K562 (cell line): ENCODE measurements at regions not wholly inside any gene's neighbourhood (a gene's known extent, or its start where the extent isn't known, plus 50 kb on each side); places are given as distances from the start of the nearest gene placed in this dataset.

Experiments
- ATAC-seq: fragments of 200-7000 bp; cut with Tn5 transposase; 3 replicates; pipeline ENCODE4 v1.9.1; 2020; ENCODE audit warnings: moderate library complexity
- BruUV-seq: library from RNA; stranded (reverse); fragments of 400-500 nt; replicated peaks from 2 replicates; lab custom pipeline; 2021; lab: Mats Ljungman, UMichigan
- CTCF ChIA-PET: fragments of 300-600 bp; formaldehyde crosslinking; extraction: SDS; loops from one replicate; lab custom pipeline; 2021; ENCODE audit warnings: low intra/inter-chr PET ratio; lab: Yijun Ruan, JAX
- POLR2A ChIA-PET: fragments of 300-600, 350-650 bp; sonication (Branson Sonifier 250); formaldehyde crosslinking; extraction: SDS; loops from one replicate; lab custom pipeline; 2021; ENCODE audit warnings: antibody characterized with exemption, inconsistent platforms; lab: Yijun Ruan, JAX
- DNase-seq, 4 experiments: peaks; one replicate each; pipeline versions ENCODE4 v3.0.0 to v3.0.0-alpha.2; 2011 to 2018; ENCODE audit warnings: low spot score in 3 of 4, mixed read lengths in 3 of 4; ENCODE audit errors: extremely low read depth in 1 of 4
- FAIRE-seq: peaks from 2 replicates; lab custom pipeline; 2011; peaks lifted over from hg19 to GRCh38; lab: Jason Lieb, UNC
- H2AFZ ChIP-seq: 2 replicates; pipeline ENCODE4 v1.6.0; 2011; ENCODE audit warnings: low read depth, low read length, control low read depth, inconsistent platforms
- H3K27ac ChIP-seq: fragments of 200-600 bp; 3 replicates; pipeline ENCODE4 v1.8.0; 2011; ENCODE audit warnings: low read depth, mild to moderate bottlenecking, control low read depth, inconsistent platforms, low read length, moderate library complexity, mixed read lengths; ENCODE audit errors: extremely low read depth
- H3K27me3 ChIP-seq, 2 experiments: fragments of 300-600 bp in 1 of 2; 2 replicates in 1 of 2; 3 replicates in 1 of 2; pipeline versions ENCODE4 v1.6.0 to v1.8.0; 2011; ENCODE audit warnings: inconsistent platforms in 2 of 2, low read length in 2 of 2, mild to moderate bottlenecking in 1 of 2, mixed read lengths in 1 of 2, moderate library complexity in 1 of 2; ENCODE audit not compliant: control insufficient read depth in 2 of 2, insufficient read depth in 2 of 2
- H3K36me3 ChIP-seq: fragments of 300-600 bp; 3 replicates; pipeline ENCODE4 v1.8.0; 2011; ENCODE audit warnings: mild to moderate bottlenecking, low read length, inconsistent platforms; ENCODE audit not compliant: control insufficient read depth, insufficient read depth
- H3K4me1 ChIP-seq, 2 experiments: fragments of 200-600 bp in 1 of 2; replicated peaks in 1 of 2; 2 replicates in 1 of 2; 3 replicates in 1 of 2; pipeline versions ENCODE4 v1.5.1 to v1.8.0; 2011; ENCODE audit warnings: inconsistent platforms in 2 of 2, low read length in 2 of 2, mild to moderate bottlenecking in 1 of 2, mixed read lengths in 1 of 2, moderate library complexity in 1 of 2; ENCODE audit not compliant: control insufficient read depth in 2 of 2, insufficient read depth in 2 of 2
- H3K4me2 ChIP-seq: 2 replicates; pipeline ENCODE4 v1.6.1; 2011; ENCODE audit warnings: low read length, control low read depth, inconsistent platforms, mixed read lengths; ENCODE audit not compliant: insufficient read depth
- H3K4me3 ChIP-seq: fragments of 200-600 bp; sonication (generic), shearing (Covaris generic); 2 replicates; pipeline ENCODE4 v1.5.1; 2016; ENCODE audit warnings: control low read depth, inconsistent platforms
- H3K79me2 ChIP-seq: fragments of 200-600 bp; 3 replicates; pipeline ENCODE4 v1.8.0; 2011; ENCODE audit warnings: low read length, inconsistent platforms; ENCODE audit not compliant: control insufficient read depth, insufficient read depth
- H3K9ac ChIP-seq, 2 experiments: 2 replicates each; pipeline versions ENCODE4 v1.6.0 to v1.6.1; 2011; ENCODE audit warnings: low read depth in 2 of 2, low read length in 2 of 2, control low read depth in 1 of 2, inconsistent platforms in 1 of 2, mild to moderate bottlenecking in 1 of 2, mixed read lengths in 1 of 2; ENCODE audit not compliant: insufficient read depth in 1 of 2
- H3K9me1 ChIP-seq: one replicate; pipeline ENCODE4 v1.6.0; 2011; ENCODE audit warnings: inconsistent platforms, mild to moderate bottlenecking, low read length, moderate library complexity; ENCODE audit not compliant: control insufficient read depth, insufficient read depth
- H3K9me3 ChIP-seq: replicated peaks from 2 replicates; pipeline ENCODE4 v1.5.1; 2011; ENCODE audit warnings: low read depth, low read length, inconsistent platforms; ENCODE audit not compliant: control insufficient read depth, insufficient read depth
- H4K20me1 ChIP-seq: replicated peaks from 2 replicates; pipeline ENCODE4 v1.6.1; 2011; ENCODE audit warnings: low read length, inconsistent platforms, mixed read lengths; ENCODE audit not compliant: control insufficient read depth, insufficient read depth
- CREB3 ChIP-seq: fragments of 450-650 bp; conservative IDR thresholded peaks from 2 replicates; pipeline ENCODE4 v1.6.1; 2016; ENCODE audit warnings: missing genetic modification characterization, low read depth, mild to moderate bottlenecking, missing compliant biosample characterization, moderate library complexity
- HNRNPK ChIP-seq: fragments of 200-400 bp; formaldehyde crosslinking; IDR thresholded peaks from one replicate; pipeline ENCODE4 v1.6.1; 2018; ENCODE audit warnings: mild to moderate bottlenecking, low read depth, low read length; ENCODE audit not compliant: poor library complexity, severe bottlenecking
- NRF1 ChIP-seq, 2 experiments: fragments of 450-650 bp; IDR thresholded peaks in 1 of 2; conservative IDR thresholded peaks in 1 of 2; 2 replicates each; pipeline ENCODE4 v1.6.1; 2014; ENCODE audit warnings: mild to moderate bottlenecking in 2 of 2
- ZC3H11A ChIP-seq: IDR thresholded peaks from 2 replicates; pipeline ENCODE4 v1.6.1; 2012; ENCODE audit warnings: low read depth, low read length, improper control_type of control experiment
- ZNF224 ChIP-seq: sonication (generic); formaldehyde crosslinking; IDR thresholded peaks from 2 replicates; pipeline ENCODE4 v1.8.0; 2022; ENCODE audit warnings: mild to moderate bottlenecking, missing genetic modification reagents
- ZNF512 ChIP-seq: IDR thresholded peaks from 2 replicates; pipeline ENCODE4 v1.6.1; 2016; ENCODE audit warnings: missing genetic modification characterization, missing compliant biosample characterization
- WGBS: fragments of 100-300 bp; shearing (Covaris generic); methylation state at CpG from one replicate; pipeline ENCODE4 v1.1.6; 2016; ENCODE audit warnings: low coverage, mixed read lengths; ENCODE audit not compliant: insufficient coverage; ENCODE audit errors: missing lambda C conversion rate; 5-methylcytosine and 5-hydroxymethylcytosine counted together
- in situ Hi-C: fragments of 300-500 bp; cut with MboI; formaldehyde crosslinking; loops from 4 replicates; pipeline ENCODE4 v1.15.0; 2018; ENCODE audit warnings: inconsistent platforms, mixed read lengths
- intact Hi-C: fragments of 100-400 bp; cut with micrococcal nuclease; formaldehyde crosslinking; loops from 2 replicates; pipeline ENCODE4 v1.14.2; 2022

- TF ChIP-seq HNRNPK = peak; percentile 79
- TF ChIP-seq ZC3H11A = no peak
- TF ChIP-seq ZNF512 (tag) = peak; percentile 80
- TF ChIP-seq ZNF224 = no peak
Observed at GRCh38 chr6:129932321-129932720, 71.2 kb upstream of the TMEM244 start (continued).

- H3K9me3 ChIP-seq = no peaks in the 10 kb centered on the region
- H2AFZ ChIP-seq = no peak overlapping the region
- intact Hi-C loops = no loop called here
- ChIA-PET CTCF (no interaction called here), POLR2A (no interaction called here)
- no TSS peak for BruUV-seq
- no peaks in the 10 kb centered on the region for H3K79me2 ChIP-seq
- H3K36me3 ChIP-seq = no peaks in the 10 kb centered on the region
- no peaks in the 10 kb centered on the region for H3K4me1 ChIP-seq
- no peak overlapping the region for H3K27ac ChIP-seq
- TF ChIP-seq NRF1 (conservative IDR thresholded peaks at IDR 0.05 in 1 of 2, IDR thresholded peaks at IDR 0.05 in 1 of 2) = peak; percentile 64 to 73
- TF ChIP-seq CREB3 = no peak
- 17% methylated on average over 1 of the region's 1 CpG for WGBS
- FAIRE-seq (peak; percentile 55), ATAC-seq (no peak), DNase-seq (no peak)
- H3K9me1 ChIP-seq = no peaks in the 10 kb centered on the region
- H3K4me3 ChIP-seq = no peak overlapping the region
- H3K9ac ChIP-seq = no peak overlapping the region
- no peaks in the 10 kb centered on the region for H4K20me1 ChIP-seq
- in situ Hi-C loops = no loop called here
- H3K27me3 ChIP-seq = no peaks in the 10 kb centered on the region
- H3K4me2 ChIP-seq = no peak overlapping the region
Observed at GRCh38 chr6:129929433-129929832, 68.3 kb upstream of the TMEM244 start.
